ENCODE measurements at regions not wholly inside any gene's neighbourhood (a gene's known extent, or its start where the extent isn't known, plus 50 kb on each side); places are given as distances from the start of the nearest gene placed in this dataset.

GRCh38 chr1:30807318-30808066 is 49.9 kb upstream of the LAPTM5 start:
- Histone ChIP-seq H3K27ac (replicated peaks in 1 of 4) (peak overlapping the region; percentile 10 to 60 (median 28)), H3K27me3 (no peaks in the 10 kb centered on the region), H3K4me3 (peak overlapping the region in 3 of 4 donors; percentile 15 to 33 (median 15)), H3K9me3 (no peaks in the 10 kb centered on the region), H3K4me1 (peaks cover 28 to 41% (median 36%) of the 10 kb centered on the region in 4 donors), H3K36me3 (no peaks in the 10 kb centered on the region)
- TF ChIP-seq EP300 (IDR thresholded peaks at IDR 0.05) = no peak
- no peak for TF ChIP-seq POLR2AphosphoS5 (IDR thresholded peaks at IDR 0.05)
- no peak for TF ChIP-seq CTCF (IDR thresholded peaks at IDR 0.05)
- TF ChIP-seq POLR2A (IDR thresholded peaks at IDR 0.05; ENCODE audit: low read depth) = no peak
- 45% methylated on average over 17 of the region's 41 CpGs for WGBS
- DNase-seq (ENCODE audit: extremely low spot score) = no peak
- intact Hi-C loops (cut with DNase I) = no loop called here
